Stimulated activated CD4-positive, alpha-beta T cell treated with anti-CD3 and anti-CD28 coated beads, Interleukin-12 subunit alpha, Interleukin-12 subunit beta, amount 100 ng/mL, for 24 hours (primary cell): ENCODE measurements at regions not wholly inside any gene's neighbourhood (a gene's known extent, or its start where the extent isn't known, plus 50 kb on each side); places are given as distances from the start of the nearest gene placed in this dataset.
"Not testable (repeated sequence)": the region's sequence is repeated elsewhere in the genome, so short reads cannot be mapped to it uniquely, and the experiment has no call there.

ENCODE experiments used
- DNase-seq, 2 experiments: peaks; one replicate each; pipeline ENCODE4 v3.0.0-alpha.2; 2020; ENCODE audit warnings: low read depth in 2 of 2

DNA sequence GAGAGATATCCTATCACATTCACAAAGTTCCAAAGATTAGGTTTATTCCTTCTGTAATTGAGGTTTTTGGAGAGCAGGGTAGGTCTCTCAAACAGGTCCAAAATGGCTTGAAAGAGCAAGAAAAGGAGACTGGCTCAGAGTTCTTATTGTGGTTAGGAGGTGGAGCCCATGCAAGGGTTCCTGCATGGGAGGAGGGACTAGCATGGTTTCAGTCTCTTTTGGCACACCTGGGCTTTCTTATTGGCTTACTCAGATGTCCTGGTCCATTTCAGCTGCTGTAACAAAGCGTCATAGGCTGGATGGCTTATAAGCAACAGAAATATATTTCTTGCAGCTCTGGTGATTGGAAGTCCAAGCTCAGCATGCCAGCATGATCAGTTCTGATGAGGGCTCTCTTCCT, 493.1 kb downstream of the REEP3 start:
- no peak for DNase-seq

DNA sequence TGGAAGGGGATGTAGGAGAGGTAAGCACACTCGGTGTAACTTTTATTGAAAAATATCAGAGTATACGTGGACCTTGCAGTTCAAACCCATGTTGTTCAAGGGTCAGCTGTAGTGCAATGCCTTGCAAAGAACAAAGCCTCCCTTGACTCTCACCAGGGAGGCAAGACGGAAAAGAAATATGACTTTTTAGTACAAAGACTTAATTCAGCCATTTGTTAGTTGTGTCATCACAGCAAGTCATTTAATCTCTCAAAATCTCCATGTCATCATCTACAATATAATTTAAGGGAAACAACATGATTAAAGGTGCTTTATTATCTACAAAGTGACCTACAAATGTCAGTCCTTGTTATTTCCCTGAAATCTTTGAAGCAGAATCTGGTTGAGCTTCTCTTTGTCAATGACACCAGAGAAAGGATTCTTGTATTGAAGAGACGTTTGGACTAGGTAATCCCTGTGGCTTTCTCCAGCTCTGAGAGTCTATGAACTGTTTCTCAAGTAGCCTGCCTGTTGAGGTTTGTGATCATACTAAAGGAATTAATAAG, 502.8 kb downstream of the REEP3 start:
- DNase-seq, result no peak

DNA sequence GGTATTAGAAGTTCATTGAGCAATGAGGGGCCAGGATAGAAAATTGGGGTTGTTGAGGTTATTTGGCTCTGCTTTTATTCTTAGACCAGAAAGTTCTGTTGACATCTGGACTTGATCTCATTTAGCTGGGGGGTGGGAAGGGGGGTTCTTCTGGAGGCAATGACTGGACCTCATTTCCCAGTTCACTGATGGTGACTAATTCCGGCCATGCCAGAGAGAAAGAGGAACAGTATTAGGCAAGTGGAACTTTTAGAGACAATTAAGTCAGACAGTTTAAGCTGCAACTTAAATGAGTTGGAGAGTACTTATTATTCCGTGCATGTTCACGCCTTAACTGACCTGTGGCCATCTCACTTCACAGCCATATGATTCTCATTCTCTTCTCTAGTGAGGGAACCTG, 512.5 kb downstream of the REEP3 start:
- DNase-seq, result no peak

DNA sequence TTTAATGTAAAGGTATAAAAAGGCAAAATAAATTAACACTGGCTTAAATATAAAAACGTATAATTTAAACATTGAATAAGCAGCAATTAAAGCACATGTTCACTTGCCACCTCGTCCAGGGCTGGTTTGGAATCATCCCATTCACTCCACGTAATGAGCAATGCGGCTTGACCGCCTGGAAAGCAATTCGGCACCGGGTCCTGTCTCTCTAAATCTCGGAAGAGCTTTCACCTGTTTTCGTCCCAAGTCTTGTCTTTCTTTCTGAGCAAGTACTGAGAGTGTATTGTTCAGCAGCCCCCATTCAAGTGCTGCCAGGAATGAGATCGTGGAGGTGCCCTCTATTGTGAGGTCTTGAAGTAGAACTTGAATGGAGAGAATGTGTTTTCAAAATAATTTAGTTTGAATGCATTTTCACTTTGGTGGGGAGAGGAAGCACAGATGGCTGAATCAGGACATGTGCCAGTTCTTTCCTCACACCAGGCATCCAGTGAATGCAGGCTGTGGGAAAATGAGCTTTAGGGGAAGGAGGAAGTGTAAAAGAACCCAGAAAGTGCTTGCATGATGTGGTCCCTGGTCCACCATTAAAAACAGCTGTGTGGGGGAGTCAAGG, 515.2 kb downstream of the REEP3 start:
- no peak for DNase-seq

DNA sequence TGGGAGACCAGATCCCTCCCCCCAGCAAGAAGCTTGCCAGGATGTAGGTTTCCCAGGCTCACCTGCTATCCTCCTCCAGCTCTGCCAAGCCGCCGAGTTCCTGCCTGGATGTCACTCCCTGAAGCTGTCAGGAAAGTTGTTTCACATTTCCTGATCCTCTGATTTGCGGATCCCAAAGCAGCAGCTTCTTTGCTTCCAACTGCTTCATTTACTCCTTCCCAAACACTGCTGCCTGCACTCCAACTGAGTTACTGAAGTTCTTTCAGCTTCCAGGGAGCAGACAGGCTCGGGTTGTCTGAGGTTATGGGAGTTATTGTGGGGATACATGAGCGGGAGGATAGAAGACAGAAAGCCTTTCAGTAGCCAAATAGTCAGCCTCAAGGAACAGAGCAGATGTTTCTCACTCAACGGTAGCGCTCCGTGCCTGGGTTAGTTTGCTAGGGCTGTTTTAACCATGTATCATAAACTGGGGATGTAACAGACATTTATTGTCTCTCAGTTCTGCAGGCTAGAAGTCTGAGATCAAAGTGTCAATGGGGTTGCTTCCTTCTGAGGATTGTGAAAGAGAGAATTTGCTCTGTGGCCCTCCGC, 516.0 kb downstream of the REEP3 start:
- DNase-seq, result no peak

DNA sequence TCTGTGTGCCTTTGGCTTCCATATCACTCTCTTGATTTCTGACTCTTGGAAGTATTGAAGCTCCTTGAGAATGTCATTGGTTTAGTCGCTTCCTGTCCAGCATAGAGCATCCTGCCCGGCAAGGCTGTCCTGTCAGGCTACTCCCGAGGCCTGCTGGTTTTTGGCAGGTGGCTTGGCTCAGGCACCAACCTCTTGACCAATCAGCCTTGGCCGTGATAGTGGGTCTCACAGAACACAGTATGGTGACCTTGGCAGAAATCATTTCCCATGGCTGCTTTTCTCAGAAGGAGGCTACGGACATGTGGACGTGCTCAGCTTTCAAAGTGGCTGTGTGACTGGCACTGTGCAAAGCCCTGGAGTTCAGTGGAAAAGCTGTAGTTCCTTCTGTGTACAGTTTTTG, 516.9 kb downstream of the REEP3 start:
- no peak for DNase-seq

DNA sequence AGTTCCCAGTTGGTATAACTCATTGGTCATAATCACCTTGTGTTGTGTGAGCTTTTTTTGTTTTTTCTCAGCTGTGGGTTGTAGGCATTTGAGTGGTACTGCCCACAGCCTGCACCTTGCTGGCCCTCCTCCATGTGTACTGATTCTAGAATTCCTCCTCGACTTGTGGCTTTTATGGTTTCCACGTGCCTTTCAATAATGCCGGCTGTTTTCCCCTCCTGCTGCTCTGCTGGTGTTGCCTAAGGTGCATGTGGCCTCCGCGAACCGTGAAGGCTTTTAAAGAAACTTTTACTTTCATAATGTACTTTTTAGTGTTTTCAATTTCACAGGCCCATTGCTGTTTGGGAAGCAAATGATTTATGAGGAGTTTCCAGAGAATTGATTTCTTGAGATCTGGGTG, 518.0 kb downstream of the REEP3 start:
- DNase-seq, result no peak

DNA sequence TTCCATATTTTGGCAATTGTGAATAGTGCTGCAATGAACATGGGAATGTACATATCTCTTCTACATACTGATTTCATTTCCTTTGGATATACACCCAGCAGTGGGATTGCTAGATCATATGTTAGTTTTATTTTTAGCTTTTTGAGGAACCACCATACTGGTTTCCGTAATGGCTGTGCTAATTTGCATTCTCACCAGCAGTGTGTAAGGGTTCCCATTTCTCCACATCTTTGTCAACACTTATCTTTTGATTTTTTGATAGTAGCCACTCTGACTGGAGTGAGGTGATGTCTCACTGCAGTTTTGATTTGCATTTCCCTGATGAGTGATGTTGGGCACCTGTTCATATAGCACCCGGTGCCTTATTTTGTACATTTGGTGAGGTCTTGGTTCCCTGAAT, 519.6 kb downstream of the REEP3 start:
- DNase-seq, result no peak

DNA sequence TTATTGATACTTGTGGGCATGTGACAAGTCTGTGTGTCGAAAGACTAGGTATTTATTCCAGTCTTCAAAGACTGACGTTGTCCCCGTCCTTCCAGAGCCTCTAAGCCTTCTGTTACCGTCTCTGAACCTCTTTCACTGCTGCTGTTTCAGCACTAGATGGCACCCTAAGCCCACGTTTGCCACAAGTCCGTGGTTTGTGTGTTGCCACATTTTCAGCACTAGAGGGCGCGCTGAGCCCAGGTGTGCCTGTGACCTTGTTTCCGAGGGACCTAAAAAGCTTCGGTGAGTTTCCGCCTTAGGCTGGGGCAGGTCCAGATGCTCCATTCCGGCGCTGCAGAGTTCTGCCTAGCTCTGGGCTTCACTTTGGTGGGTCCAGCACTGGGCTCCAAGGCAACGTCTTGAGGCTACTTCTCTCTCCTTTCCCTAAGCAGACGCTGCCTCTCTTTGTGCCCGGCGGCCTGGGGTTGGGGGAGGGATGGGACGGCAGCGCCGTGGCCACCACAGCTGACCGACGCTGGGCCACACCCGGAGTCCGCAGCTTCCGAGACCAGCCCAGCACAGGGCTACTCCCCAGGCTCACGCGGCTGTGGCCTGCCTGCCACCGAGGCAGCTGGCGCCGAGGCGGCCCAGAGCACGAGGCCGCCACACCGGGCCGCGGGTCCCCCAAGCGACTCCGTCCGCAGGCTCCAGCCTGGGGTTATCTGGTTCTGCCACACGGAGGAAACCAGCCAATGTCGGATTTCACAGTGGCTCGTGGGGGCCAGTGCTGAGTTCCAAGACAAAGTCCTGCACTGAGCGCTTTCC, 520.2 kb downstream of the REEP3 start:
- peak; percentile 68 to 72 for DNase-seq

DNA sequence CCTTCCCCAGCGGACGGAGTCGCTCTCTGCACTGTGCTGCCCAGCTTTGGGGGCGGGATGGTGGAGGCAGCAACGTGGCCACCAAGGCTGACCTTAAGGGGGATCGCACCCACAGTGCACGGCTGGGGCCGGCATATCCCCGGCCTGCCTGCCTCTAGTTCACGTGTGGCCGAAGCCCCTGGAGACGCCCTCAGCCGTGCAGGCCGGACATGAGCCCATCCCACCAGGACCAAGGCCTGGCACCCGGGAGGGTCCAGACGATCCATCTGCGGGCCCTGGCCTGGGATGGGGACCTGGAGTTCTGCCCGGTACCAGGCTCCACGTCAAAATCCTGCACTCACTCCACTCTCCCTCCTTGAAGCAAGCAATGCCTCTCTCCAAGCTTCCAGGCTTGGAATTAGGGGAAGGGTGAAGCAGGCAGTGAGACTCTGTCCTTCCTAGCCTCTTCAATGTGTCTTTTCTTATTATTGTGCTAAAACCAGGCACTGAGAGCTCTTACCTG, 520.8 kb downstream of the REEP3 start:
- no peak for DNase-seq

DNA sequence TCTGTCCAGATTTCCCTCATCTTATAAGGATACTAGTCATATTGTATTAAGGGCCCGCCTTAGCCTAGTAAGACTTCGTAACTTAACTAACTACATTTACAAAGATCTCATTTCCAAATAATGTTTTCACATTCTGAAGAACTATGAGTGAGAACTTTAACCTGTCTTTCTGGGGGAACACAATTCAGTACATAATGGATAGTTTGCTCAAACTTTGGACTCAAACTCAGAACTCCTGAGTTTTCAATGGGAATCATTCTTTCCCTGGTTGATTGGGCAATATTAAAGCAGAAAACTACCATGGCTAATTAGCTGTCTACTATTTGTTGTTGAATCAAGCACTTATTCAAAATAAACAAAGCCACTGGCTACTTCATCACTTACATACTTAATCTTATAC, 522.9 kb downstream of the REEP3 start:
- DNase-seq, result no peak

DNA sequence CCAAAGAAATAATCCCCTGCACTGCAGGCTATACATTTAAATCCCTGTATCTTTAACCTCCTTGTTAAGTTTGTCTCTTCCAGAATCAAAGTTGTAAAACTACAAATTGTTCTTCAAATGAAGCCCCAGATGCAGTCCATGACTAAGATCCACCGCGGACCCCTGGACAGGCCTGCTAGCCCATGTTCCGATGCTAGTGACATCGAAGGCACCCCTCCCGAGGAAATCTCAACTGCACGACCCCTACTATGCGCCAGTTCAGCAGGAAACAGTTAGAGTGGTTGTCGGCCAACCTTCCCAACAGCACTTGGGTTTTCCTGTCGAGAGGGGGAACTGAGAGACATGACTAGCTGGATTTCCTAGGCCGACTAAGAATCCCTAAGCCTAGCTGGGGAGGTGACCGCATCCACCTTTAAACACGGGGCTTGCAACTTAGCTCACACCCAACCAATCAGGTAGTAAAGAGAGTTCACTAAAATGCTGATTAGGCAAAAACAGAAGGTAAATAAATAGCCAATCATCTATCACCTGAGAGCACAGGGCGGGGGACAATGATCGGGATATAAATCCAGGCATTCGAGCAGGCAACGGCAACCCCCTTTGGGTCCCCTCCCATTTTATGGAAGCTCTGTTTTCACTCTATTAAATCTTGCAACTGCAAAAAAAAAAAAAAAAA, 523.9 kb downstream of the REEP3 start:
- DNase-seq, result not testable (repeated sequence)

DNA sequence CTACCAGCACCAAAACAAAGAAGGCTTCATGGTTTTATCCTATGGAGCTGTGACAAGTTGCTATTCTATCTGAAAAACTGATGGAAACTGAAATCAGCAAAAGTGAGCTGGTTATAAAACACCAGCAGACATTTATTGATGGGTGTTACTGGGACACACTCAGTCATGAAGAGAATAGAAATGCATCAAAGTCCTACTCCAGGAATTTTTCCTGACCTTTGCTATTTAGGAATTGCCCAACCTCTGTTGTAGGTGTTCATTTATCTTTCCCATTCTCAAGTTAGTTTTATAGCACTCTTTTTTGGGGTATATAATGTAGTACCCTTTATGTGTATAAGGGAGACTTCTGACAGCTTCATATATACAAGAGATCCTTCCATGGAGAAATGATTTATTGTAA, 533.2 kb downstream of the REEP3 start:
- DNase-seq, result no peak

DNA sequence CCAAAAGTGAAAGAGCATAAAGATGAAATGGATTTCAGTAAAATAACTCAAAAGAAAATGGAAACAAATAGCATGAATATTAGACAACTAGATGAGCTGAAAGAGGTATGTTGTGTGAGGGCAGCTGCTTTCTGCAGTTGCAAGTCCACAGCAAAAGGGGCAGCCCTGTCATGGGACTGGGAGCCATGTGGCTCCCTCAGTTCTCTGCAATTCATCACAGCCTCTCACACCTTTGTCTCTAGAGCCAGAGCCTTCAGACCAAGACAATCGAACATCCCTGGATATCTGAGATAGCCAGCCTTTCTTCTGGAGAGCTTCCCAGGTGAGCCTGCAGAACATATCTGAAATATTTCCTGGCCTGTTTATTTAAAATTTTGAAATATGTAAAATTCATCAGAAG, 538.7 kb downstream of the REEP3 start:
- DNase-seq, result no peak

DNA sequence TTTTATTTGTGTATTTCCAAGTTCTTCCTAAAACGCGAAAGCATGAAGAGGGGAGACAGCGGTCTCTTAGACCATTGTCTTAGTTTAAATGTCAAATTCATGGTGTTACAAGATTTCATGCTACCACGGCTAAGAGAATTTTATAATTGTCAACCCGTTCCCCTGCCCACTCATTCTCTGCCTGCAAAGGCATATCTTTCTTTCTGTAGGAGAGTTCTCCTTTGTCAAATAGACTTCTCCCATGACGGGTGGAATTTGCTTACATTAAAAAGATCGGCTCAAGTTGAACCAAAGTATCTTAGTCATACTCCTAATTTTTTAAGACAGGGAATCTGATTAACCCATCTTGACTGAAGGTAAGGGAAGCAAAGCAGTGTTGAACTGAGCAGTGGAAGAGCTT, 539.2 kb downstream of the REEP3 start:
- no peak for DNase-seq

DNA sequence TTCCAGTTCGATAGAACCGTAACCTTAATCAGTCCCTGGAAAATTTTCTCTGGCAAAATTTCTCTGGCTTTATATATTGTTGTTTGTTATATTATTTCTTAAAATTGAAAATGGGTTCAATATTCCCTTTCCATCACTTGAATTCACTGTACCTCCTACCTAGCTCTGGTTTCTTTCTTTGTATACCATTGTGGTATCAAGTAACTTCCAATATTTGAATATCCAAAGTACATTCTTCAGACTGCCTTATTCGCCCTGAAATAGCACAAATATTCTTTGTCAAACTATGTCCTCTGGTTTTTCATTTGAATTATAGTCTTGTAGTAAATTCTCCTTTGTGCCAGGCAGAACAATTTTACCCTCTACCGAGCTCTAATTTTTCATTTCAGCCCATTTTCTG, 541.6 kb downstream of the REEP3 start:
- no peak for DNase-seq

DNA sequence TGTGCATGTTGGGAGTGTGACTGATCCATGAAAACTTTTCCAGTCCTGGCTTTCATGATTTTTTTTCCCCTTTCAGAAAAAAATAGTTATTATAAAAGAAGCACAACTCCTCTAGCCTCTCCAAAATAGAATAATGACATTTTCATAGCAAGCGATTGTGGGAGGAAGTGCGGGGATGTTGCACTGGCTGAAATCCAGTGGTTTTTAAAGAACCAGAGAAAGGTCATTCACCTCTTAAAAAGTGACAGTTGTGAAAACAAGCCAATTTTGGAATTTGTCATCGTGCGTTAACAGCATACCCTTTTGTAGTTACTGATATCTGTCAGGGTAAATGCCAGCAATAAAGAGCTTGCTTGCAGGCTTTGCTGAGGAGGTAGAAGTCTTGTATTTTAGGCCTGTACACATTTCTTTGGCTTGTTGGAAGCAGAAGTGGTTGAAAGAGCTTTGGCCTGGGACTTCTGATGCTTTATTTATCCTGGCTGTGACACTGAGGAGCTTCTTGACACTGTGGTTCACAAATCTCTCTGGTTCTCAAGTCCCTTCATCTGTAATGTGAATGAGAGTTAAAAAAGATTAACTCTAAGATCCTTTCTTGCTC, 545.9 kb downstream of the REEP3 start:
- no peak for DNase-seq

DNA sequence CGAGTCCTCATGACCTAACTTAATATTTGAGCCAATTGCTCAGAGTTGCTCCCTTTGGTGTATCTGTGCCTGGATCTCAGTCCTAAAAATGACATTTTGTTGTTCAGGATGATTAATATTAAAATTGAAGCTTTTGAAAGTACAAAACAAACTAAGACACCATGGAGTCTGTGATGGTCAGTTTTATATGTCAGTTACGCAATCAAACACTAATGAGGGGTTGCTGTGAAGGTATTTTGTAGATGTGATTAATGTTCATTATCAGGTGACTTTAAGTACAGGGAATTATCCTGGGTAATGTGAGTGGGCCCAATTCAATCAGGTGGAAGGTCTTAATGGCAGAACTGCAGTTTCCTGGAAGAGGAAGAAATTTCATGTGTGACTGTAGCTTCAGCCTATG, 546.7 kb downstream of the REEP3 start:
- no peak for DNase-seq

DNA sequence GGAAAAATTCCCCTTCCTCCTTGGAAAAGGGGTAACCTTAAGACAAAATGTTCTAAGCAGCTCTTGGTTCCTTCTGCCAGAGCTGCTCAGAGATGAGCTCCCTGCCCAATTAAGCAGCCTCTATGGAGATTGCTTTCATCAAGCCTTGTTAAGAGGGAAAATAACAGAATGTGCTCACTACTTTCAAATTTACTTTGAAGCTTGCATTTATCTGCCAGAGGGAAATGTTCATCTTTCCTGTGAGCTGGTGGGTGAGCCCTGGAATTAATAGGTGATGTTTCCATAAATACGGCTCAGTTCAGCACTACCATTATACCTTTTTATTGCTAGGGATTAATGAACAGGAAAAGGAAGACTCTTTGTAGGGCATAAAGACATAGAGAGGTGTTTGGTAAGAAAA, 549.0 kb downstream of the REEP3 start:
- DNase-seq, result no peak

DNA sequence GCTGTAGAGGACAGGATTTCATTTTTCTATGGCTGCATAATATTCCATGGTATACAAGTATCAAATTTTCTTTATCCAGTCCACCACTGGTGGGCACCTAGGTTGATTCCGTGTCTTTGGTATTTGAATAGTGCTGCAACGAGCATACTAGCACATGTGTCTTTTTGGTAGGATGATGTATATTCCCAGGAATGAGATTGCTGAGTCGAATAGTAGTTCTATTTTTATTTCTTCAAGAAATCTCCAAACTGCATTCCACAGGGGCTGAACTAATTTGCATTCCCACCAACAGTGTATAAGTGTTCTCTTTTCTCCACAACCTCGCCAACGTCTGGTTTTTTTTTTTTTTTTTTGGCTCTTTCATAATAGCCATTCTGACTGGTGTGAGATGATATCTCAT, 550.0 kb downstream of the REEP3 start:
- DNase-seq, result no peak

DNA sequence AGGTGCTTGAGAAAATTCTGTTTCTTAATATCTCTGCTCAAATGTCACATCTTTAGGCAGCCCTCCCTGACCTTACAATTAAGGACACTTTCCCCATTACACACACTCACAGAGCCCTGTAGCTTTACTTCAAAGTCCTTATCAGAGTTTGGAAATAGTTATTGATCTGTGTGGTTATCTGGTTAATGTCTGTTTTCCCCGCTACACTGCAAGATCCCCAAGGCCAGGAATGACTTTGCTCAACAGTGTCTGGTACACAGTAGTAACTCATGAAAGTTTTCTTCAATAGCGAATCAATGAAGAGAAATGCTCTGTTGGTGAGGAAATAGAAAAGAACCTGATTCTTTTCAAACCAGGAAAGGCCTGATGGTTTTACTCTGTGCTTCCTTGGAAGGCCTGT, 554.4 kb downstream of the REEP3 start:
- DNase-seq, result no peak
